ENCODE measurements at regions not wholly inside any gene's neighbourhood (a gene's known extent, or its start where the extent isn't known, plus 50 kb on each side); places are given as distances from the start of the nearest gene placed in this dataset.

- TF ChIP-seq, protein P1, sequence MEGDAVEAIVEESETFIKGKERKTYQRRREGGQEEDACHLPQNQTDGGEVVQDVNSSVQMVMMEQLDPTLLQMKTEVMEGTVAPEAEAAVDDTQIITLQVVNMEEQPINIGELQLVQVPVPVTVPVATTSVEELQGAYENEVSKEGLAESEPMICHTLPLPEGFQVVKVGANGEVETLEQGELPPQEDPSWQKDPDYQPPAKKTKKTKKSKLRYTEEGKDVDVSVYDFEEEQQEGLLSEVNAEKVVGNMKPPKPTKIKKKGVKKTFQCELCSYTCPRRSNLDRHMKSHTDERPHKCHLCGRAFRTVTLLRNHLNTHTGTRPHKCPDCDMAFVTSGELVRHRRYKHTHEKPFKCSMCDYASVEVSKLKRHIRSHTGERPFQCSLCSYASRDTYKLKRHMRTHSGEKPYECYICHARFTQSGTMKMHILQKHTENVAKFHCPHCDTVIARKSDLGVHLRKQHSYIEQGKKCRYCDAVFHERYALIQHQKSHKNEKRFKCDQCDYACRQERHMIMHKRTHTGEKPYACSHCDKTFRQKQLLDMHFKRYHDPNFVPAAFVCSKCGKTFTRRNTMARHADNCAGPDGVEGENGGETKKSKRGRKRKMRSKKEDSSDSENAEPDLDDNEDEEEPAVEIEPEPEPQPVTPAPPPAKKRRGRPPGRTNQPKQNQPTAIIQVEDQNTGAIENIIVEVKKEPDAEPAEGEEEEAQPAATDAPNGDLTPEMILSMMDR (IDR thresholded peaks at IDR 0.05) = no peak
- TF ChIP-seq POLR2A (IDR thresholded peaks at IDR 0.05) = no peak
- WGBS, 2 donors = 74 to 84% methylated on average over 1 of the region's 1 CpG
- intact Hi-C loops (cut with DNase I; ENCODE audit: low total_unique reads) = no loop called here
- peak in 1 of 2 donors; percentile 60 for DNase-seq (ENCODE audit: low spot score in 2 of 2)
- no peak overlapping the region for H3K4me3 ChIP-seq (ENCODE audit: low read depth, poor library complexity, severe bottlenecking)
These were observed 175.1 kb downstream of the ACKR3 start for GRCh38 chr2:236744716-236745115.

GRCh38 chr2:236745420-236746210 lies 176.0 kb downstream of the ACKR3 start:
- DNase-seq (ENCODE audit: low spot score in 2 of 2) = peak; percentile 49 to 89
- 32 to 45% methylated on average over 5 of the region's 5 CpGs for WGBS, 2 donors
- intact Hi-C loops (cut with DNase I; ENCODE audit: low total_unique reads) = no loop called here
- TF ChIP-seq, protein P1 (IDR thresholded peaks at IDR 0.05) = no peak
- no peak for TF ChIP-seq POLR2A (IDR thresholded peaks at IDR 0.05)
- H3K4me3 ChIP-seq (ENCODE audit: low read depth, poor library complexity, severe bottlenecking) = no peak overlapping the region

GRCh38 chr2:236746833-236747232 lies 177.2 kb downstream of the ACKR3 start:
- intact Hi-C loops (cut with DNase I; ENCODE audit: low total_unique reads) = no loop called here
- DNase-seq (ENCODE audit: low spot score in 2 of 2) = peak in 1 of 2 donors; percentile 72
- no peak for TF ChIP-seq POLR2A (IDR thresholded peaks at IDR 0.05)
- TF ChIP-seq, protein P1 (IDR thresholded peaks at IDR 0.05) = no peak
- WGBS, 2 donors = 96 to 97% methylated on average over 11 of the region's 11 CpGs
- no peak overlapping the region for H3K4me3 ChIP-seq (ENCODE audit: low read depth, poor library complexity, severe bottlenecking)

DNA sequence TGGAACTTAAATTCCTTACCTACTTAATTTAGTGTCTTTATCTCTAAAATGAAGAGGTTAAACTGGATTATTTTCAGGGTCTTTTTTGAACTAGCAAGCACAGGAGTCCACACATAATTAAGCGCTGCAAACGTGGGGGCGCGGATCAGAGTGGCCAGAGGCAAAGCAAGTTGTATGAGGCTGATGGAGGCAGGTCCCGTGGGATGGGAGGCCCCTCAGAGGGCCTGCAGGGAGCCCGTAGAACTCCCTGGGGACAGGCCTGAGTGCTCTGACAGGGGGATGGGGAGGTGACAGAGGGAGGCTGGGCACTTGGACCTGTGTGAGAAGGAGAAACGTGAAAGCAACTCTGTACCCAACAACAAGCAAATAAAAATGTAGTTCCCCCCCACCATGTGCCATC lies 177.8 kb downstream of the ACKR3 start:
- WGBS, 2 donors = 87 to 93% methylated on average over 7 of the region's 7 CpGs
- TF ChIP-seq, protein P1 (IDR thresholded peaks at IDR 0.05) = no peak
- H3K4me3 ChIP-seq (ENCODE audit: low read depth, poor library complexity, severe bottlenecking) = no peak overlapping the region
- DNase-seq (ENCODE audit: low spot score in 2 of 2) = peak in 1 of 2 donors; percentile 81
- intact Hi-C loops (cut with DNase I; ENCODE audit: low total_unique reads) = no loop called here

DNA sequence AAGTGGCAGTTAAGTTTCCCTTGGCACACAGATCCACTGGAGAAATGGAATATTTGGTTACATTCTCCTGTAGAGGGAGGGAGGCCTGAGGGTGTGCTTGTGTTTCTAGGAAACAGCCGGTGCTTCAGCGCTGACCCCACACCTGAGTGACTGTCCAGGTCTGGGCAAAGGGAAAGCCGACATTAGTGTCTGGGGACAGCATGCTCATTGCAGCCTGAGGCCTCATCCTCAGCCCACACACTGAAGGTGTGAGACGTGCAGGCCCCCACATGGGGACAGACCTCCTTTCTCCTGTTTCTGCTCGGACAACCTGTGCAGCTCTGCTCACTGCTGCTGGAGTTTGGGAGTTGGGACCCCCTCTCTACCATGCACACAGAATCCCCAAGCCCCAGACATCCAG lies 178.3 kb downstream of the ACKR3 start:
- intact Hi-C loops (cut with DNase I; ENCODE audit: low total_unique reads) = no loop called here
- no peak for TF ChIP-seq POLR2A (IDR thresholded peaks at IDR 0.05)
- TF ChIP-seq, protein P1 (IDR thresholded peaks at IDR 0.05) = no peak
- WGBS, 2 donors = 92 to 95% methylated on average over 5 of the region's 5 CpGs
- no peak overlapping the region for H3K4me3 ChIP-seq (ENCODE audit: low read depth, poor library complexity, severe bottlenecking)
- DNase-seq (ENCODE audit: low spot score in 2 of 2) = peak in 1 of 2 donors; percentile 80

- peak in 1 of 2 donors; percentile 85 for DNase-seq (ENCODE audit: low spot score in 2 of 2)
- WGBS, 2 donors = 47 to 49% methylated on average over 9 of the region's 9 CpGs
- H3K4me3 ChIP-seq (ENCODE audit: low read depth, poor library complexity, severe bottlenecking) = no peak overlapping the region
- TF ChIP-seq POLR2A (IDR thresholded peaks at IDR 0.05) = no peak
- intact Hi-C loops (cut with DNase I; ENCODE audit: low total_unique reads) = no loop called here
These were observed 178.8 kb downstream of the ACKR3 start for GRCh38 chr2:236748385-236748784.
